GM12875 (cell line): ENCODE measurements at regions not wholly inside any gene's neighbourhood (a gene's known extent, or its start where the extent isn't known, plus 50 kb on each side); places are given as distances from the start of the nearest gene placed in this dataset.

ENCODE experiments used
- H3K4me3 ChIP-seq: one replicate; pipeline ENCODE4 v1.5.1; 2011; ENCODE audit warnings: low read depth, low read length, control low read depth
- TF ChIP-seq, protein P1 (sequence below): IDR thresholded peaks from 2 replicates; pipeline ENCODE4 v1.5.1; 2011; ENCODE audit warnings: low read depth, mild to moderate bottlenecking, control low read depth, inconsistent platforms, low read length, moderate library complexity, borderline replicate concordance; ENCODE audit not compliant: insufficient read depth

DNA sequence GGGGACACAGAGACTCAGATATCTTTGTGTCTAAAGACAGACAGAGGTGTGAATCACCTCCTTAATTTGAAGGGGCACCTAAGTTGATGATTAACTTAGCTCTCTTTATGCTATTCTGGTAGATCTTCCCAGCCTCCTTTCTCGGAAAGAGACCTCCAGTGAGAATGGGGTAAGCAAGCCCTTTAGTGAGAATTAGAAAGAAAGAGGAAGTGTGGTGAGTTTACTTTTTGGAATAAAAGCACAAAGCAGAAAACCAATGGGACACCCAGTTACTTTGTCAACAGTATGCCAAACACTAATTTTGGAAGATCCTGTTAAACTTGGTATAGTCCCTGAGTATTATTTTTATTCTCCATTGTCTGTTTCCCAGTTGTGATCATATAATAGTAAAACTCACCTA, 302.8 kb upstream of the RASA1 start:
- no peak overlapping the region for H3K4me3 ChIP-seq
- TF ChIP-seq, protein P1, sequence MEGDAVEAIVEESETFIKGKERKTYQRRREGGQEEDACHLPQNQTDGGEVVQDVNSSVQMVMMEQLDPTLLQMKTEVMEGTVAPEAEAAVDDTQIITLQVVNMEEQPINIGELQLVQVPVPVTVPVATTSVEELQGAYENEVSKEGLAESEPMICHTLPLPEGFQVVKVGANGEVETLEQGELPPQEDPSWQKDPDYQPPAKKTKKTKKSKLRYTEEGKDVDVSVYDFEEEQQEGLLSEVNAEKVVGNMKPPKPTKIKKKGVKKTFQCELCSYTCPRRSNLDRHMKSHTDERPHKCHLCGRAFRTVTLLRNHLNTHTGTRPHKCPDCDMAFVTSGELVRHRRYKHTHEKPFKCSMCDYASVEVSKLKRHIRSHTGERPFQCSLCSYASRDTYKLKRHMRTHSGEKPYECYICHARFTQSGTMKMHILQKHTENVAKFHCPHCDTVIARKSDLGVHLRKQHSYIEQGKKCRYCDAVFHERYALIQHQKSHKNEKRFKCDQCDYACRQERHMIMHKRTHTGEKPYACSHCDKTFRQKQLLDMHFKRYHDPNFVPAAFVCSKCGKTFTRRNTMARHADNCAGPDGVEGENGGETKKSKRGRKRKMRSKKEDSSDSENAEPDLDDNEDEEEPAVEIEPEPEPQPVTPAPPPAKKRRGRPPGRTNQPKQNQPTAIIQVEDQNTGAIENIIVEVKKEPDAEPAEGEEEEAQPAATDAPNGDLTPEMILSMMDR: no peak

DNA sequence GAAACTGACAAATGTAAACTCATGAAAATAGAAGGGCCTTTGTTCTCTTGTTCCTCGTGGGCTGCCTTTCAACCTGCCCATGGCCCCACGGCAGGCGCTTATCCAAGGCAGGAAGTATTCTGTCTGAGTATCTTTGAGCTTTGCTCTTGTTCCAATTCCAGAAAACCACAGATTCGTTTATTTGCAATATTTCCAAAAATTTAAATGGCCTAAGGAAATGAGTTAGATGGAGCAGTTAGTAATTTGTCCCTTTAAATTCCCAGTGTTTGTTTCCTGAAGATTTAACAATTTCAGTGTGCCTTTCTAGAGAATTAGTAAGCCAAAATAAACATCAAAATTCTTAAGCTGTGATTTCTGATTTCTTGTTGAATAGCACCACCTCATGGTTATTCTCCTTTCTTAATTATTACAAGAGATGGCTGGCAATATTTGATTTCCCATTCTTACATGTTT, 299.4 kb upstream of the RASA1 start:
- H3K4me3 ChIP-seq: no peak overlapping the region
- TF ChIP-seq, protein P1: no peak

DNA sequence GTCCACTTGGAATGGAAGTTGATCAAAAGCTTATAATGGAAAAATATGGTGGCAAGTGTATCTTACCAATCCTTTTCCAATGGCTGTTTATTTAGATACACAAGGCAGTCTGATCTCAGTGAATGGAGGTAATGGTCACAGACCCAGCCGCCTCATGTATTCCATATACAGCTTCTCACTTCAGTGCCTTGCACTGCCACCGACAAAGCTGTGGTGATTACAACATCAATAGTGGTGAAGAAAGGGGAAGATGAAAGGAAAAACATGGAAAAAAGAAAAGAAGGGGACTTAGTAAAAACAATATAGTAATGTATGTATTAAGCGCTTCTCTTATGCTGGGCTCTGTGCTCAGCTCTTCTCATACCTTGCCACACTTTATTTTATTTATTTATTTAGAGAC, 297.3 kb upstream of the RASA1 start:
- TF ChIP-seq, protein P1: no peak
- no peak overlapping the region for H3K4me3 ChIP-seq

DNA sequence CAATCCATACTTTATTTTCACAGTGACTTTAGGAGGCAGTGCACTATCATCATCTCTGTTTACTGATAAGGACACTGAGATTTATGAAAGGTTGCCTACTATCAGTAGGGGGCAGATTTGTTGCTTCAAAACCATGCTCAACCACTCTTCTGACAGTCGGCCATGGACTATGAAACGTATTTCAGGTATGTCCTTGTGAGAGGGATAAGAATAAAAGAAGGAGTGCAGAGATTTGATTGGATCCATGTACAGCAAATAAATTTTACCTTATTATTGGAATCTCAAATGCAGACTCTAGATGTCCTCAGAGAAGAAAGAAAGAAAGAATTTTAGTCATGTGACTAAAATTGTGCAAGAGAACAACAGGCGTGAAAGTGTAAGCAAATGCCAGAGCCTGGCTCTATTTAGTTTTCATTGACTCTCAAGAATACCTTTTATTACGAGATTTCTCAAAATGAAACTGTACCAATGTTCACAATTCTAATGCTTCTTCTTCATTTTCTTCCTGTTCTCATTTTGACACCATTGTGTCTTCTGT, 296.6 kb upstream of the RASA1 start:
- TF ChIP-seq, protein P1: peak; percentile 27; the same call in 1 of the 2 replicates
- no peak overlapping the region for H3K4me3 ChIP-seq

DNA sequence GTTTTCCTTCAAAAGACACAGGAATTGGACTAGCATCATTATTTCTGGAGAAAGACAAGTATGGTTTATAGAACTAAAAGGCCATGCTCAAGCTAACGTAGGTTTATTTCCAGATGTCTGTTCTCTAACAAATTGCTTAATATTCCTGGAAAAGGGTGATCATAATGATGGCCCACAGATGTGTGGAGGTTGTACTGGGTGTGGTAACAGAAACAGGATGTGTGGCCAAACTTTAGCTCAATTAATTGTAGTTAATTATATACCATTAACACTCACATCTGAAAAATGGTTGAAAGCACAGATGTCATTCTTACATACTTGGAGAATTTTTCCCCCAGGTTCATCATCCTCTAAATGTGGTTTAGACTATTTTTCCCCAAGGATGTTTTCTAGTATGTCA, 292.7 kb upstream of the RASA1 start:
- TF ChIP-seq, protein P1: no peak
- H3K4me3 ChIP-seq: no peak overlapping the region

DNA sequence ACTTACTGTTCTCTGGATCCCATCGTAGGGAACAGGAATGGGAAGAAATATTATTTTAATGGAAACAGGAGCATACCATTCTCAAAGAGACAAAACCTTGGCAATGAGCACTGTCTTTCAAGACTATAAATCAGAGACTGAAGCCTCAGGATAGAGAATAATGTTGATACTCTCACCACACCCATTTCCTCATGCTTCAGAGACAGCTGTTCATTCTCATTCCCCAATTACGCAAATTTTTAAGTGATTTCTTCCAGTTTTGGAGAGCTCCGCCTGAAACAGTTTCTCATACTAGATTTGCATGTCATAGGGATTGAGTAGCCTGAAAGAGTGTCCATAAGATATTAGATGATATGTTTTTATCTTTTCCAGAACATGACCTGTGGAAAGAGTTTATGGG, 290.5 kb upstream of the RASA1 start:
- TF ChIP-seq, protein P1: no peak
- no peak overlapping the region for H3K4me3 ChIP-seq

DNA sequence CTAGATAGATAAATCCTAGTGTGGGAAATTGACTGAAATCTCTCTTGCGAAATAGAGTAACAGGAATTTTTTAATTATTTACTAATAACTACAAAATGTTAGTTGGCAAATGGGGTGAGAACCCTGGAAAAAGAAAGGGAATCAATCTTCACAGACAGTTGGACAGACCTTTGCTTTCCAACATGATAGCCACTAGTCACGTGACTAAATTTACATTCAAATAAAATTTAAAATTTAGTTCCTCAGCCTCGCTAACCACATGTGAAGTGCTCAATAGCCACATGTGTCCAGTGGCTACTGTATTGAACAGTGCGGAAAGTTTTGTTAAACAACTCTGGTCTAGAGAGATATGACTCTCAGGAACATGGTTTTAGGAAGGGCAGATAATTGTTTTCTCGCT, 289.9 kb upstream of the RASA1 start:
- TF ChIP-seq, protein P1: no peak
- no peak overlapping the region for H3K4me3 ChIP-seq
